ENCODE measurements at regions not wholly inside any gene's neighbourhood (a gene's known extent, or its start where the extent isn't known, plus 50 kb on each side); places are given as distances from the start of the nearest gene placed in this dataset.

- TF ChIP-seq, protein P1, sequence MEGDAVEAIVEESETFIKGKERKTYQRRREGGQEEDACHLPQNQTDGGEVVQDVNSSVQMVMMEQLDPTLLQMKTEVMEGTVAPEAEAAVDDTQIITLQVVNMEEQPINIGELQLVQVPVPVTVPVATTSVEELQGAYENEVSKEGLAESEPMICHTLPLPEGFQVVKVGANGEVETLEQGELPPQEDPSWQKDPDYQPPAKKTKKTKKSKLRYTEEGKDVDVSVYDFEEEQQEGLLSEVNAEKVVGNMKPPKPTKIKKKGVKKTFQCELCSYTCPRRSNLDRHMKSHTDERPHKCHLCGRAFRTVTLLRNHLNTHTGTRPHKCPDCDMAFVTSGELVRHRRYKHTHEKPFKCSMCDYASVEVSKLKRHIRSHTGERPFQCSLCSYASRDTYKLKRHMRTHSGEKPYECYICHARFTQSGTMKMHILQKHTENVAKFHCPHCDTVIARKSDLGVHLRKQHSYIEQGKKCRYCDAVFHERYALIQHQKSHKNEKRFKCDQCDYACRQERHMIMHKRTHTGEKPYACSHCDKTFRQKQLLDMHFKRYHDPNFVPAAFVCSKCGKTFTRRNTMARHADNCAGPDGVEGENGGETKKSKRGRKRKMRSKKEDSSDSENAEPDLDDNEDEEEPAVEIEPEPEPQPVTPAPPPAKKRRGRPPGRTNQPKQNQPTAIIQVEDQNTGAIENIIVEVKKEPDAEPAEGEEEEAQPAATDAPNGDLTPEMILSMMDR (IDR thresholded peaks at IDR 0.05; ENCODE audit: low read depth, low read length, poor library complexity, severe bottlenecking), result no peak
- TF ChIP-seq EZH2phosphoT487 (IDR thresholded peaks at IDR 0.05; ENCODE audit: borderline replicate concordance, low read length), result no peak
Observed at GRCh38 chr1:5730272-5731109, 261.7 kb downstream of the NPHP4 start.

Data from DOHH2 (cell line).